HG02610 (cell line): ENCODE measurements at regions not wholly inside any gene's neighbourhood (a gene's known extent, or its start where the extent isn't known, plus 50 kb on each side); places are given as distances from the start of the nearest gene placed in this dataset.
"Not testable (repeated sequence)": the region's sequence is repeated elsewhere in the genome, so short reads cannot be mapped to it uniquely, and the experiment has no call there.

Experiments used
- ATAC-seq: cut with Tn5 transposase; IDR thresholded peaks from one replicate; pipeline ENCODE4 v1.9.1; 2021; ENCODE audit warnings: mild to moderate bottlenecking, moderate library complexity; ENCODE audit not compliant: unreplicated experiment

DNA sequence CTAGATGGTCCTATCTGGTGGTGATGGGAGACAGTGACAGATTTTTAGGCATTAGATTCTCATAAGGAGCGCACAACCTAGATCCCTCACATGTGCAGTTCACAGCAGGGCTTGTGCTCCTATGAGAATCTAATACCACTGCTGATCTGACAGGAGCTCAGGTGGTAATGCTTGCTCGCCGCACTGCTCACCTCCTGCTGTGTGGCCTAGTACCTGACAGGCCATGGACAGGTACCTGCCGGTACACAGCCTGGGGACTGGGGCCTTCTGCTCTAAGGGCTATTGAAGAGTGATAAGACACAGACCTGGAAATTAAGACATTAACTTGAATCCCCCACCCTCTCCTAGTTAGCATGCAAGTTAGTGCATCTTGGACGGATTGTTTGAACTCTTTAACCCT, 64.4 kb downstream of the KLRB1 start:
- not testable (repeated sequence) for ATAC-seq

GRCh38 chr12:9542827-9543226, 64.9 kb downstream of the KLRB1 start:
- ATAC-seq = not testable (repeated sequence)

- ATAC-seq = not testable (repeated sequence)
These were observed 91.8 kb downstream of the KLRB1 start for GRCh38 chr12:9515925-9516324.

DNA sequence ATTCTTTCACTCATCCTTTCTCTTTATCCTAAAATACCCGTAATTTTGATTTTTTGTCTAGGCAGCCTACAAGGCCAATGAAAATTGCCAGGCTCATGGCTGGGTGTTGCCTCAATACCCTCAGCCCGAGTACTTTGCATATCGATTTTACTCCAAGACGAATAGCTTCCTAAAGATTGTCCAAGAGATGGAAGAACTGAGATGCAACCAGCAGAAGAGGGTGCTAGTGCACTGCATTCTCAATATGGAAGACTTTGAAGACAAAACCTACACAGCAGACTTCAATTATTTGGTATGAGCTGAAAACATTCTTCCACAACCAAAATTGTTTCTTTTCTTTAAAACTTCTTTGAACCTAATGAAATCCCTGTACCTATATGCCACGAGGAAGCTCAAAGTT, 95.0 kb downstream of the KLRB1 start:
- ATAC-seq = not testable (repeated sequence)

DNA sequence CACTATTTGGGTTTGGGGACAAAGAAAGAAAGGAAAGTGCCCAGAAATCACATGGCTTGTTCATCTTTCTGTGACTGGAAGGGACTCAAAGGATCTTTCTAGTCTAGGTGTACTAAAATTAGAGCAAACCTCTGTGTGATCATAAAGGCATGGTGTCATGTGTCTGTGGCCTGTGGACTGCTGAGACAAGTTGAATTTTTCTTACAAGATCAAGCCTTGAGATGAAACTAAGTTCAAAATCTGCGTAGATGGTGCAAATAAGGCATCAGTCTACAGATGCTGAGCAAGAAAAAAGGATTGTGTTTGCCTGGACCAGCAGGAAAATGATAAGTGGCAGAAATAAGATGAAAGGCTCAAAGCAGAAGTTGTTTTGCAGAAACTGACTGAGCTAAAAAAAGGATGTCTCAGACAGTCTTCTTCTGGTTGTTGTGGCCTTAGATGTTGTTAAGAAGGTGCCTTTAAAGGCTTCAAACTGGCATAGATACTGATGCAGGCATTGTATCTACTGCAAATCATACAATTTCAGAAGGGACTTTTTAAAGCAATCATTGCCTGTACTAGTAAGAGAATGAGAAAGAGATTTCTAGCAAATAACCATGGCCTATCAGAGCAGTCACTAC, 97.2 kb downstream of the KLRB1 start:
- not testable (repeated sequence) for ATAC-seq

DNA sequence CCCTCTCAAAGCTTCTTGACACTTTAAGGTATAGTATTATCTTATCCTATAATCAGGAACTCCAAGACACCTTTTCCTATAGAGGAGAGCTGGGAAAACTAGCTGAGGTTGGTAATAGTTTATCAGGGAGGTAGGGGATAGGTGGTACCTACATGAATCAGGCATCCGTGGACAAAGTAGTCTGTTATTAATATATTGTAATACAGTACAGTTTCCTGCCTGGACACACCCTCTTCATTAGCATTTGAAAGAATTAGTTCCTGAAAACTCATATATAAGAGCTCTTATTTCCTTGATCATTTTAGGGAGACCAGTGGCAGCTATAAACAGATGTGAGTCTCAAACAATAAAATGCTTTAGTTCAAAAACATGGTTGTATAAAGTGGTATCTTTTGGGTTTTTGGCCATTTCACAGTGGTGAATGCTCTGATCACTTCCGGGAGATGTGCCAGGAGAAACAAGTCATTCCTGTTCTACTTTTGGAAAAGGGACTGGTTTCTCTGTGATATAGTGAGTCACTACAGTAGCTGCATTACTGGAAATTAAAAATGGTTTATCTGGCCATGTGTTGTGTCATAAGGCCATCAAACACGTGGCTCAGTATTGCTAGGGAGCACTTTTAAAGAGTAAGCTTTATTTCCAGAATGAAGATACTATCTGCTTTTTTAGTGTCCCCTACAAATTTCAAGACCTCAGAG, 98.1 kb downstream of the KLRB1 start:
- ATAC-seq = no peak

GRCh38 chr12:9506746-9507145, 101.0 kb downstream of the KLRB1 start:
- no peak for ATAC-seq

DNA sequence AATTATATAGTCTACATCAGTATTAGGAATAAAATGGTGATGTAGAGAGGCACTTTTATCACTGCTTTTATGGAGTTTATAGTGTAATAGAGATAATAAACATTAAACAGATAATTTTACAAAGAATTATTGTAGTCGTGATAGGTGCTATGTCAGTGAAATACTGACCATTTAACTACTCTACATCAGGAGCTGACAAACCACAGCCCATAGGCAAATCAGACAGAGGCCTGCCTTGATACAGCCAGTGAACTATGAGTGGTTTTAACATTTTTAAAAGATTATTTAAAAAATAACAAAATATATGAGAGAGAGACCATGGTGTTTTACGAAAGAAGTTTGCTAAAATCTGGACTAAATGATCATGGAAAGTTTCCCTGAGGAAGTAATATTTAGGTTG, 104.3 kb downstream of the KLRB1 start:
- not testable (repeated sequence) for ATAC-seq

- not testable (repeated sequence) for ATAC-seq
These were observed 104.9 kb downstream of the KLRB1 start for GRCh38 chr12:9502845-9503244.

DNA sequence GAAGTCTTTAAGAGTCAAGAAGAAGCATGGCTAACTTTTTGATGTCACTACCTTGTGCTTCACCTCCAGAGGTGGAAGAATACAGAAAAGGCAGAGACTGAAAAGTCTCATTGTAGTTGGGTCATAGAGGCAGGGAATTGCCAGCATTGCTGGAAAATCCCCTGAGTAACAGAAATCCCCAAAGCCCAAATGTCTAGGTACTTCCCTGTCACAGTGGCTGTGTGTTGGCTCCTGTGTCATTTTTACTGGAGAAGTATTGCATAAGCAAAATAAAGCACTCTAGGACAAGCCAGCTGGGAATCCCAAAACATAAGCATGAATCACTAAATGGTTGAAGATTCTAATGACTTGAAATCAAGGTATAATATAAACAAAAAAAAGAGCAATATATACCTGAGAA, 114.4 kb downstream of the KLRB1 start:
- not testable (repeated sequence) for ATAC-seq

GRCh38 chr12:9481289-9481688, 126.4 kb downstream of the KLRB1 start:
- ATAC-seq = not testable (repeated sequence)

DNA sequence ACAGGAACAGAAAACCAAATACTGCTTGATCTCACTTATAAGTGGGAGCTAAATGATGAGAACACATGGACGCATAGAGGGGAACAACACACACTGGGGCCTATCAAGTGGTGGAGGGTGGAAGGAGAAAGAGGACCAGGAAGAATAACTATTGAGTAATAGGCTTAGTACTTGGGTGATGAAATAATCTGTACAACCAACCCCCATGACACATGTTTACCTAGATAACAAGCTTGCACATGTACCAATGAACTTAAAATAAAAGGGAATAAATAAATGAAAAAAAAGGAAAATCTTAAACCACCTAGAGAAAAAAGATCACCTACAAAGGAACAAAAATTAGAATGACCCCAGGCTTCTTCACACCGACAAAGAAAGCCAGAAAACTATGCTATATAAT, 133.5 kb downstream of the KLRB1 start:
- not testable (repeated sequence) for ATAC-seq

DNA sequence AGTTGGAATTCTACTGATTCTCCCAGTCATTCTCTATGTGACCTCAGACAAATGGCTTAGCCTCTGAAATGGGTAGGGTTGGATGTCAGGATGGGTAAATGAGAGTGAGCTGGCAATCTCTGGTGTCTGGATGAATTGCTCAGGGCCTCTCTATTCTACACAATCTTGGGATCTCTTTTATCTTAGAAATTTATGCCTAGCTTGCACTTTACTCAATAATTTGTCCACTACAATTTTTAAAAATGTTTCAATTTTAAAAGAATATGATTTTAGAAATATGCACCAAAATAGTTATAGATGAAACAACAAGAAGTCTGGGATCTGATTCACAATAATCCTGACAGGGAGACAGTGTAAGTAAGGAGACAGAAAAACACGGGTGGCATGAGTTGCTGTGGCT, 134.1 kb downstream of the KLRB1 start:
- not testable (repeated sequence) for ATAC-seq

DNA sequence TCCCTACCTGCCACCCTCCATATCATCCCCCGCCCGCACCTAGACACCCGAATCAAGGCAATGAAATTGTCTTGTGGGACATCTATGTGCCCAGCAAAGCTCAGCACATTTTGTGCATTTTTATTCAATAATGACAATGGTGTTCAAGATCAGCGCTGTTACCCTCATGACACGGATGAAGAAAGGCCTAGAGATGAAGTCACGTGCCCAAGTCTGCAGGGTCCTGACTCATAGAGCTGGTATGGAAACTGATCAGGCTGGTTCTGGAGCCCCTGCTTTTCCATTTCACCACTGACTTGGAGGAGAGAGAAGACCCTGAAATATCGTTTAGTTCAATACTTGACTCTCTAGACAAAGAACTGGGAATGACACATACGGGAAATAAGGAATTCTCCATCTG, 136.2 kb downstream of the KLRB1 start:
- ATAC-seq = not testable (repeated sequence)

DNA sequence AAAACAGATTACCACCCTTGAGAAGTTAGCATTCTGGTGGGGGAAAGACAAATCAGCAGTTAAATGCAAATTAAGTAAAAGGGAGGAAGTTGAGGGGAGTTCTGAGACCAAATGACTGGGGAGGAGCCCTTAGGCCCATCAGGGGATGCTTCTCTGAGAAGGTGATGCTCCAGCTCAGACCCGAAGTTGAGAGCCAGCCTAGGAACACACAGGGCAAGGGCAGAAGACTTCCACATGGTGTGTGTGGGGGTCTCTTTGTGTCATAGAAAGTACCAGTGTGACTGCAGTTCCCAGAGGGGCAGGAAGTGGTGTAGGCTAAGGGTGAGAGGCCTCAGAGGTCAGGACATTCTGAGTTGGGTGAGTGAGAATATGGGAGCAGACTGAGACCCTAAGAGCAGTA, 137.3 kb downstream of the KLRB1 start:
- ATAC-seq = not testable (repeated sequence)

DNA sequence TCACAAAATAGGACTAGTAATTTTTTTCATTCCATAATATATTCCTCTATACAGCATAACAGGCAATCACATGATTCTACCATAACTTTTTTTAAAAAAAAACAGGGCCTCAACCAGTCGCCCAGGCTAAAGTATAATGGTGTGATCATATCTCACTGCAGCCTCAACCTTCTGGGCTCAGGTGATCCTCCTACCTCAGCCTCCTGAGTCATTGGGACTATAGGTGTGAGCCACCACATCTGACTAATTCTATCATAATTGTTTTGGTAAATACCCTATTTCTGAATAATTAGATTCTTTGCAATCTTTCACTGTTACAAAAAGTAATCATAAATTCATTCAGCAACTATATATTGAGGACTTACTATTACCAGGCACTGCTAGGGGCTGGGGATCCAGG, 137.8 kb downstream of the KLRB1 start:
- ATAC-seq = not testable (repeated sequence)

DNA sequence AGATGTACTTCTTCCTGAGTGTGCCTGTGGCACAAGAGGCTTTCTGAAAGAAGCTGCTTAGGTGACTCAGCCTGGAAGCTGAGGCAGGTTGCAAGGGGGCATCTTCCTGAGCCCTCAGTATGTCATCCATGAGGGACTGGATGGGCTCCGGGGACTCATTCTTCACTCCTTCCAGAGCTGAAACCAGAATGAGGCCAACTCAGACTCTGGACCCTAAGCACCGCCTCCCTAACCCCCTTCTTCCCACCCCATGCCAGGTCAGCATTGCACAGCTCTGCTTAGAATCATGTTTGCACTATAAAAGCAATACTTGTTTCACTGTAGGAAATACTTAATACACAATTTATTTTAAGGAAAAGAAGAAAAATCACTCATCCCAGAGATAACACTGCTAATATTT, 138.3 kb downstream of the KLRB1 start:
- ATAC-seq = not testable (repeated sequence)

- not testable (repeated sequence) for ATAC-seq
These were observed 138.7 kb downstream of the KLRB1 start for GRCh38 chr12:9468998-9469397.

- ATAC-seq = not testable (repeated sequence)
These were observed 139.6 kb downstream of the KLRB1 start for GRCh38 chr12:9468144-9468543.

DNA sequence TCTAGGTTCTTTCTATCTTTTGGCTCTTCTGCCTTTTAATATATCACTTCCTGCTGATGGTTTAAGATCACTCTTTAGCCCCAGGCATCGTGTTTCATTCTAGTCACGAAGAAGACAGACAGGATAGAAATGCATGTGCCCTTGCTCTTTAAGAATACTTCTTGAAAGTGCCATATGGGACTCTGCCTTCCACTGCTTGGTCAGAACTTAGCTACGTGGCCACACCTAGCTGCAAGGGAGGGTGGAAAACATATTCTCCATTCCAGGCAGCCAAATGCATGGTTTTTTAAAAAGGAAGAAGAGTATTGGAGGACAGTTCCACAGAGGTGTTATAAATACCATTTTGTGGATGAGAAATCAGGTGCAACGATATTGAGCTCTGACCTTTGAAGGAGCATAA, 143.3 kb downstream of the KLRB1 start:
- no peak for ATAC-seq

- ATAC-seq = not testable (repeated sequence)
These were observed 152.2 kb downstream of the KLRB1 start for GRCh38 chr12:9455516-9455915.

GRCh38 chr12:9454021-9454420, 153.7 kb downstream of the KLRB1 start:
- not testable (repeated sequence) for ATAC-seq
